Activated CD4-positive, alpha-beta T cell treated with anti-CD3 and anti-CD28 coated beads for 36 hours (primary cell): ENCODE measurements at regions not wholly inside any gene's neighbourhood (a gene's known extent, or its start where the extent isn't known, plus 50 kb on each side); places are given as distances from the start of the nearest gene placed in this dataset.
"Not testable (repeated sequence)": the region's sequence is repeated elsewhere in the genome, so short reads cannot be mapped to it uniquely, and the experiment has no call there.

Source experiments
- ATAC-seq: fragments of 200-7000 bp; cut with Tn5 transposase; one replicate; pipeline ENCODE4 v1.10.0; 2021; ENCODE audit warnings: mild to moderate bottlenecking, moderate library complexity
- CTCF ChIA-PET: fragments of 350-600 bp; sonication (Branson Sonifier 250); formaldehyde crosslinking; loops from one replicate; lab custom pipeline; 2021; ENCODE audit warnings: antibody characterized with exemption; lab: Charles Lee
- POLR2A ChIA-PET: fragments of 350-600 bp; sonication (Branson Sonifier 250); formaldehyde crosslinking; loops from one replicate; lab custom pipeline; 2021; ENCODE audit warnings: antibody characterized with exemption, inconsistent platforms; lab: Charles Lee
- DNase-seq: peaks from one replicate; pipeline ENCODE4 v3.0.0-alpha.2; 2020
- H3K27ac Mint-ChIP-seq: one replicate; pipeline ENCODE4 v1.8.0; 2021; ENCODE audit warnings: mixed read lengths
- H3K27me3 Mint-ChIP-seq: one replicate; pipeline ENCODE4 v1.8.0; 2021; ENCODE audit warnings: mixed read lengths
- H3K36me3 Mint-ChIP-seq: one replicate; pipeline ENCODE4 v1.8.0; 2021; ENCODE audit warnings: low read depth, mixed read lengths
- H3K4me1 Mint-ChIP-seq: one replicate; pipeline ENCODE4 v1.8.0; 2021; ENCODE audit warnings: mixed read lengths
- H3K4me3 Mint-ChIP-seq: one replicate; pipeline ENCODE4 v1.8.0; 2021; ENCODE audit warnings: mild to moderate bottlenecking, moderate library complexity, mixed read lengths
- H3K9me3 Mint-ChIP-seq: one replicate; pipeline ENCODE4 v1.8.0; 2021; ENCODE audit warnings: low read depth, mixed read lengths
- intact Hi-C, 2 experiments: fragments of 100-400 bp; cut with DNase I in 1 of 2; cut with micrococcal nuclease in 1 of 2; formaldehyde crosslinking; loops; one replicate each; pipeline versions ENCODE4 v1.14.2 to v1.15.1; 2022 to 2024; cut with DNase I, micrococcal nuclease

- peaks cover 2% of the 10 kb centered on the region for H3K9me3 Mint-ChIP-seq
- DNase-seq, result no peak
- CTCF ChIA-PET, result no interaction called here
- no peak overlapping the region for H3K4me3 Mint-ChIP-seq
- no peaks in the 10 kb centered on the region for H3K4me1 Mint-ChIP-seq
- no peaks in the 10 kb centered on the region for H3K36me3 Mint-ChIP-seq
- intact Hi-C loops, result no loop called here
- H3K27ac Mint-ChIP-seq, result no peak overlapping the region
- POLR2A ChIA-PET, result no interaction called here
- H3K27me3 Mint-ChIP-seq, result no peaks in the 10 kb centered on the region
- no peak for ATAC-seq
Observed at GRCh38 chr2:154960802-154961583, 262.5 kb downstream of the KCNJ3 start.

DNA sequence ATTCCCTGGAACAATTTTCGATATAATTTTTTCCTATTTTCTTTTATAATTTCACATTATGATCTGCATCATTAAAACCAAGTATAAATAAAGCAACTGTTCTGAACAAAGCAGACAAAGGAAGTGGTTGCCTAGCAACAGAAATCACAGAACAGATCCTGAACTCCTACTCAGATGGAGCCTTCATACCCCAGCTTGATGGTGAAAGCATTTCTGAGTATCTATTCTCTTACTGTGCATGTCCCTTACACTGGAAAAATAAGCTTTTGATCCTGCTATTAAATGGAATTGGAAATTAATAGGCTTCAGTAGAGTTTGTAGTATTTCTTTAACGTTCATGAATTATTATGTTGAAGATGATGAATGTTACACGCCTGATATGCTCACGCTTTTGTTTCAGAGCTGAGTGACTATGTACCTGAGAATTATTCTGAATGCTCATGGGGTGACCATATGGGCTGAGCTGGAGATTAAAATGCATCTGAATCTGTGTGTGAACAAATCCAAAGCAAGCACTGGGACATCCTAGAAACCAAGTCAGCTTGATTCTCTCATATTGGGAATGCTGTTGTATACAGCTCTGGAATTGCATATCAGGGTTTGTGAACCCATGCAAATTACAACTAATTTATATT, 254.0 kb downstream of the KCNJ3 start:
- H3K27me3 Mint-ChIP-seq, result no peaks in the 10 kb centered on the region
- CTCF ChIA-PET, result no interaction called here
- H3K9me3 Mint-ChIP-seq, result no peaks in the 10 kb centered on the region
- POLR2A ChIA-PET, result no interaction called here
- ATAC-seq (no peak), DNase-seq (no peak)
- H3K27ac Mint-ChIP-seq, result no peak overlapping the region
- intact Hi-C loops, result no loop called here
- no peak overlapping the region for H3K4me3 Mint-ChIP-seq
- no peaks in the 10 kb centered on the region for H3K36me3 Mint-ChIP-seq
- H3K4me1 Mint-ChIP-seq, result no peaks in the 10 kb centered on the region

DNA sequence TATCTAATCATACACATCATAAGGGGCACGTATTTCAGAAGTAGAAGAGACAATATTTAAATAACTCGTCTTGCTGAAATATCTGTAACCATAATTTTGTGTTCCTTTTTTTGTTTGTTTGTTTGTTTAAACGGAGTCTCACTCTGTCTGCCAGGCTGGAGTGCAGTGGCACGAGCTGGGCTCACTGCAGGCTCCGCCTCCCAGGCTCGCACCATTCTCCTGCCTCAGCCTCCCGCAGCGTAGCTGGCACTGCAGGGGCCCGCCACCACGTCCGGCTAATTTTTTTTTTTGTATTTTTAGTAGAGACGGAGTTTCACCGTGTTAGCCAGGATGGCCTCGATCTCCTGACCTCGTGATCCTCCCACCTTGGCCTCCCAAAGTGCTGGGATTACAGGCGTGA, 248.9 kb downstream of the KCNJ3 start:
- H3K4me3 Mint-ChIP-seq, H3K4me1 Mint-ChIP-seq, H3K27me3 Mint-ChIP-seq, intact Hi-C loops, H3K9me3 Mint-ChIP-seq, ATAC-seq, H3K27ac Mint-ChIP-seq, H3K36me3 Mint-ChIP-seq, DNase-seq, POLR2A ChIA-PET: not testable (repeated sequence)
- CTCF ChIA-PET, result interaction anchor here (0.5 kb wide), 1 partner anchor 342 kb away, joined by 3 read pairs; no protein-coding TSS in a partner anchor

- no peak for ATAC-seq
- no peaks in the 10 kb centered on the region for H3K36me3 Mint-ChIP-seq
- no peak for DNase-seq
- no peak overlapping the region for H3K4me3 Mint-ChIP-seq
- H3K27ac Mint-ChIP-seq, result no peak overlapping the region
- intact Hi-C loops, result no loop called here
- ChIA-PET CTCF (no interaction called here), POLR2A (no interaction called here)
- no peaks in the 10 kb centered on the region for H3K4me1 Mint-ChIP-seq
- H3K27me3 Mint-ChIP-seq, result no peaks in the 10 kb centered on the region
- no peaks in the 10 kb centered on the region for H3K9me3 Mint-ChIP-seq
Observed at GRCh38 chr2:154945984-154946383, 247.5 kb downstream of the KCNJ3 start.

- Mint-ChIP-seq H3K9me3 (no peaks in the 10 kb centered on the region), H3K27ac (no peak overlapping the region), H3K36me3 (no peaks in the 10 kb centered on the region), H3K4me3 (no peak overlapping the region), H3K27me3 (no peaks in the 10 kb centered on the region), H3K4me1 (no peaks in the 10 kb centered on the region)
- CTCF ChIA-PET, result no interaction called here
- intact Hi-C loops, result no loop called here
- DNase-seq (no peak), ATAC-seq (no peak)
- POLR2A ChIA-PET, result no interaction called here
Observed at GRCh38 chr2:154941379-154941778, 242.9 kb downstream of the KCNJ3 start.

GRCh38 chr2:154934213-154934612, 235.7 kb downstream of the KCNJ3 start:
- Mint-ChIP-seq H3K9me3 (peaks cover 2% of the 10 kb centered on the region), H3K4me1 (no peaks in the 10 kb centered on the region), H3K4me3 (no peak overlapping the region), H3K27me3 (no peaks in the 10 kb centered on the region), H3K36me3 (no peaks in the 10 kb centered on the region), H3K27ac (no peak overlapping the region)
- DNase-seq (no peak), ATAC-seq (no peak)
- intact Hi-C loops, result no loop called here
- POLR2A ChIA-PET, result no interaction called here
- CTCF ChIA-PET, result no interaction called here

GRCh38 chr2:154924531-154924930, 226.0 kb downstream of the KCNJ3 start:
- POLR2A ChIA-PET, result no interaction called here
- H3K27ac Mint-ChIP-seq, result no peak overlapping the region
- CTCF ChIA-PET, result no interaction called here

GRCh38 chr2:154914561-154914960, 216.1 kb downstream of the KCNJ3 start:
- Mint-ChIP-seq H3K36me3 (no peaks in the 10 kb centered on the region), H3K4me1 (no peaks in the 10 kb centered on the region), H3K27me3 (no peaks in the 10 kb centered on the region), H3K4me3 (no peak overlapping the region), H3K27ac (no peak overlapping the region), H3K9me3 (no peaks in the 10 kb centered on the region)
- CTCF ChIA-PET, result no interaction called here
- intact Hi-C loops, result no loop called here
- DNase-seq, result no peak
- POLR2A ChIA-PET, result no interaction called here
- ATAC-seq, result no peak

More at GRCh38 chr2:154924531-154924930, 226.0 kb downstream of the KCNJ3 start:
- no peak overlapping the region for H3K4me3 Mint-ChIP-seq
- no peak for DNase-seq
- H3K36me3 Mint-ChIP-seq, result no peaks in the 10 kb centered on the region
- no peak for ATAC-seq
- H3K9me3 Mint-ChIP-seq, result no peaks in the 10 kb centered on the region
- no peaks in the 10 kb centered on the region for H3K4me1 Mint-ChIP-seq
- no peaks in the 10 kb centered on the region for H3K27me3 Mint-ChIP-seq
- intact Hi-C loops, result no loop called here

GRCh38 chr2:154912215-154912614, 213.7 kb downstream of the KCNJ3 start:
- intact Hi-C loops, result no loop called here
- Mint-ChIP-seq H3K36me3 (no peaks in the 10 kb centered on the region), H3K27ac (no peak overlapping the region), H3K4me1 (no peaks in the 10 kb centered on the region), H3K9me3 (peaks cover 2% of the 10 kb centered on the region), H3K4me3 (no peak overlapping the region), H3K27me3 (no peaks in the 10 kb centered on the region)
- ATAC-seq, result no peak
- ChIA-PET CTCF (interaction anchor here (0.6 kb wide), 1 partner anchor 1112 kb away, joined by 3 read pairs; no protein-coding TSS in a partner anchor), POLR2A (no interaction called here)
- DNase-seq, result no peak

GRCh38 chr2:154911729-154912128, 213.2 kb downstream of the KCNJ3 start:
- no peaks in the 10 kb centered on the region for H3K4me1 Mint-ChIP-seq
- intact Hi-C loops, result no loop called here
- peaks cover 3% of the 10 kb centered on the region for H3K9me3 Mint-ChIP-seq
- no peak overlapping the region for H3K27ac Mint-ChIP-seq
- no peak overlapping the region for H3K4me3 Mint-ChIP-seq
- CTCF ChIA-PET, result no interaction called here
- DNase-seq (no peak), ATAC-seq (no peak)
- H3K27me3 Mint-ChIP-seq, result no peaks in the 10 kb centered on the region
- H3K36me3 Mint-ChIP-seq, result no peaks in the 10 kb centered on the region
- POLR2A ChIA-PET, result no interaction called here

DNA sequence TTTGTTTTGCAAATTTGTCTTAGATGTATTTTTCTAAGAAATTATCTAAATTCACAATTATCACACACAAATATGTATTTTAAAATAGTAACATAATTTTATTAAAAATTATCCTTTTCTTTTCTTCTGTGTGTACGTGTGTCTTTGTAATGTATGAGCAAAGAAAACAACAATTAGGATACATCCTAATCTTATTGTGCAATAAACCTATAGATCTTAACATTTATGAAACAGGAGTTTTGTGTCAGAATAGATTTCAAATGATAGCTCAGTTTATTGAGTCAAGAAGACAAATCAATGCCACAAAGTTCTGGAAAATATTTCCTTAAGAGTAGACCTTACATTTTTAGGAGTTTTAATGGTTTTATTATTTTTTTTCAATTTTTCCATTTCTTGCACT, 212.2 kb downstream of the KCNJ3 start:
- ATAC-seq, result no peak
- no peaks in the 10 kb centered on the region for H3K36me3 Mint-ChIP-seq
- ChIA-PET CTCF (no interaction called here), POLR2A (no interaction called here)
- intact Hi-C loops, result no loop called here
- no peaks in the 10 kb centered on the region for H3K27me3 Mint-ChIP-seq
- H3K9me3 Mint-ChIP-seq, result peaks cover 4% of the 10 kb centered on the region
- no peak overlapping the region for H3K4me3 Mint-ChIP-seq
- DNase-seq, result no peak
- no peaks in the 10 kb centered on the region for H3K4me1 Mint-ChIP-seq
- no peak overlapping the region for H3K27ac Mint-ChIP-seq

DNA sequence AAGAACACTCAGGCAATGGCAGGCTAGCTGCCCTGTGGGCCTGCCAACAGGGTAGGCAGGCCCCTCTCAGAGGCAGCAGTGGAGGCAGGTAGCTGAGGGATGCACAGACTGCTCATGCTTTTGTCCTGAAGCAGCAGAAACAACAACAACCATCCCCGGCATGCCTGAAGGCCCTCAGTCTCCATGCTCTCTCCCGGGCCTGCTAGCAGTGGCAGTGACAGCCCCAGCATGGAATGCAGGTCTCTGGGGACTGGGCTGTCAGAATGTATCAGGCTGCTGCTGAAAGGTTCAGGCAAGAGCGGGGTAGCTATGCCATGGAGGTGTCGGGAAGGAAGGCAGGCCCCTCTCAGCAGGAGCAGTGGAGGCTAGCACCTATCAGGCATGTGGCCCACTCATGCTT, 209.8 kb downstream of the KCNJ3 start:
- CTCF ChIA-PET, result no interaction called here
- H3K9me3 Mint-ChIP-seq, result peaks cover 6% of the 10 kb centered on the region

More for the DNA sequence above, 209.8 kb downstream of the KCNJ3 start:
- POLR2A ChIA-PET, result no interaction called here
- H3K27me3 Mint-ChIP-seq, result no peaks in the 10 kb centered on the region
- no peaks in the 10 kb centered on the region for H3K36me3 Mint-ChIP-seq
- no peak overlapping the region for H3K27ac Mint-ChIP-seq
- intact Hi-C loops, result no loop called here
- DNase-seq (no peak), ATAC-seq (no peak)
- no peaks in the 10 kb centered on the region for H3K4me1 Mint-ChIP-seq
- H3K4me3 Mint-ChIP-seq, result no peak overlapping the region
